Mammary epithelial cell (primary cell): ENCODE measurements at regions not wholly inside any gene's neighbourhood (a gene's known extent, or its start where the extent isn't known, plus 50 kb on each side); places are given as distances from the start of the nearest gene placed in this dataset.

Experiments
- EZH2 ChIP-seq: IDR thresholded peaks from 2 replicates; pipeline ENCODE4 v1.6.1; 2012; ENCODE audit warnings: low read length, inconsistent platforms, borderline replicate concordance
- TF ChIP-seq, protein P1 (sequence below), 2 donors: IDR thresholded peaks in 1 of 2; conservative IDR thresholded peaks in 1 of 2; 2 replicates each; pipeline ENCODE4 v1.5.1; 2011 to 2012; ENCODE audit warnings: inconsistent platforms in 2 of 2, low read length in 2 of 2, mild to moderate bottlenecking in 2 of 2, control low read depth in 1 of 2, low read depth in 1 of 2; ENCODE audit not compliant: insufficient read depth in 1 of 2; ENCODE audit errors: extremely low read depth in 1 of 2

DNA sequence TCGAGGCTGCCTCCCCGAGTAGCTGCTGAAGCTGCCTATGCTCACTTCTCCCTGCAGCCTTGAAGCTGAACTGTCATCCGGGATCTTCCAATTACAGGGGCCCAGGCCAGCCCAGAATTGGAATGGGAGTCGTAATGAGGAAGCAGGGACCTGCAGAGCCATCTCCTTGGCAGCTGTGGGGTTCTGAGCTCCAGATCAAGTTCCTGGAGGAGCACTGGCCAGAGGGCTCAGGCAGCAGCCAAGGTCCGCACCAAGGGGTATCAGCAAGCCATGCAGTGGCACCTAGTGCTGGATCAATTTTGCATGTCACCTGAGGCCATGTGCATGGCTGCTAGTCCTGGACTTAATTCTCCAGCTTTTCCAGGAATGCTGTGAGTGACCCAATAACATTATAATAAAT lies 163.2 kb upstream of the TSHZ2 start:
- TF ChIP-seq, protein P1, sequence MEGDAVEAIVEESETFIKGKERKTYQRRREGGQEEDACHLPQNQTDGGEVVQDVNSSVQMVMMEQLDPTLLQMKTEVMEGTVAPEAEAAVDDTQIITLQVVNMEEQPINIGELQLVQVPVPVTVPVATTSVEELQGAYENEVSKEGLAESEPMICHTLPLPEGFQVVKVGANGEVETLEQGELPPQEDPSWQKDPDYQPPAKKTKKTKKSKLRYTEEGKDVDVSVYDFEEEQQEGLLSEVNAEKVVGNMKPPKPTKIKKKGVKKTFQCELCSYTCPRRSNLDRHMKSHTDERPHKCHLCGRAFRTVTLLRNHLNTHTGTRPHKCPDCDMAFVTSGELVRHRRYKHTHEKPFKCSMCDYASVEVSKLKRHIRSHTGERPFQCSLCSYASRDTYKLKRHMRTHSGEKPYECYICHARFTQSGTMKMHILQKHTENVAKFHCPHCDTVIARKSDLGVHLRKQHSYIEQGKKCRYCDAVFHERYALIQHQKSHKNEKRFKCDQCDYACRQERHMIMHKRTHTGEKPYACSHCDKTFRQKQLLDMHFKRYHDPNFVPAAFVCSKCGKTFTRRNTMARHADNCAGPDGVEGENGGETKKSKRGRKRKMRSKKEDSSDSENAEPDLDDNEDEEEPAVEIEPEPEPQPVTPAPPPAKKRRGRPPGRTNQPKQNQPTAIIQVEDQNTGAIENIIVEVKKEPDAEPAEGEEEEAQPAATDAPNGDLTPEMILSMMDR (conservative IDR thresholded peaks at IDR 0.05 in 1 of 2, IDR thresholded peaks at IDR 0.05 in 1 of 2; ENCODE audit: extremely low read depth in 1 of 2, insufficient read depth in 1 of 2, low read depth in 1 of 2, low read length in 2 of 2) = no peak
- TF ChIP-seq EZH2 = no peak
